GM21367 (cell line): ENCODE measurements at regions not wholly inside any gene's neighbourhood (a gene's known extent, or its start where the extent isn't known, plus 50 kb on each side); places are given as distances from the start of the nearest gene placed in this dataset.
"Not testable (repeated sequence)": the region's sequence is repeated elsewhere in the genome, so short reads cannot be mapped to it uniquely, and the experiment has no call there.

Source experiments
- ATAC-seq: cut with Tn5 transposase; IDR thresholded peaks from one replicate; pipeline ENCODE4 v1.9.1; 2021; ENCODE audit not compliant: unreplicated experiment

DNA sequence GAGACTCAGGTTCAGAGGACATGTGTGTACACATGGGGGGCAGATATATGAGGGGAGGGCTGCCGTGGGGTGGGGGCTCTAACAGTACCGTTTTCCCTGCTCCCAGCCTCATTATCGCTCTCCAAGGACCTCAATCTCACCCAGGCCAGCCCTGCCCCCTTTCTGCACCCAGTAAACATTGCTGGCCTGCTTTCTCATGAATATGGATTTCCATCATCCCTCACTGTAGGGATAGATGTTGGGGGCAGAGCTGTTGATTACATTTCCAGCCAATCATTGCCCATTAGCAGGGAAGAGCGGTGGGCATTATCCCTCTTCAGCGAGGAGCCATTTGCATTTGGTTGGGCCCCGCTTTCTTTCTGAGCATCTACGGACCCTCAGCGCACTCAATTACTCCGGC is 273.8 kb downstream of the RPS6KC1 start:
- ATAC-seq = no peak

DNA sequence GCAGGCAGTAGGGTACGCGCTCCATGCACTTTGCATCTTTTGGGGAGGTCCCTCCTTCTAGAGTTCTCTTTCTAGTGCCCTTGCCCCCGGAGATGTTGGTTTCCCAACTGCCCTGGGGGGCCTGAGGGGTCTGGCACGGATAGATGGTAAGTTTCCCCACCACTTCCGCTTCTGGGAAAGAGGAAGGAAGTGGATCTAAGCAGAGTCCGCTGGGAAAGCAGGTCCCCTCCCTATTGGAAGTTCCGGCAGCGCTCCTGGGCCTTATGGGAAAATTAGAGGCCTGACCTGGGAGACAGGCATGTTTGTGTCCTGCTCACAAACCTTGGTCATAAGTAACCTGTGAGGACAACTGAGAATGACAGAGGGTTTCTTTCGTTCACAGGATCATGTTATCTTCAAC is 274.4 kb downstream of the RPS6KC1 start:
- ATAC-seq = no peak

DNA sequence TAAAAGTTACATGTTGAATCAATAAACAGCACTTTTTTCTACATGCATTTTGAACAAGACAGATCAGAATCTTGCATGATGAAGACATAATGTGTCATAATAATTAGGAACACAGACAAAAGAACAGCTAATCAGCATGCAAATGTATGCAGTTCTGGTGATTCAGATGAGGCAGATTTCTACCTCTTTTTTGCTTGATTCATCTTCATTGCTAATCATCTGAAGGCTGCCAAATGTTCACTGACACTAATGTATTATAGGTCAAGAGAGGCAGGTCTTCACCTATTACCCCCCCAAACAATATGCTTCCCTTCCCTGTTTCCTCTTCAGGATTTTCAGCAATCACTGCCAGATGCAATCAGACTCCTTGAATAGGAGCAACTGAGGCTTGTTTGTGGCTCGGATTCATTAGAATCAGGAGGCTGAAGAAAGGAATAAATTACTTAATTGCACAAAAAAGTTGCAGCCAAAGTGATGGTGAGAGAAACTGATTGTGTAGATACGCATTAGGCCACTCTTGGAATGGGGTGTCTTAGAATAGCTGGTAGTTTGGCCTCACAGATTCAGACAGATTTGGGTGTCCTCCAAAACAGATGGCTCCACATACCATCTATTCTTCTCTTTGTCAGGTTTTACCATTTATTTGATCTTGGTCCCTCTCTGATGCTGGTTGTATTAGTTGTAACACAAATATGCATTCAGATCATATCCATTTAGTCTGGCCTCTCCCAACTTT is 275.4 kb downstream of the RPS6KC1 start:
- no peak for ATAC-seq

DNA sequence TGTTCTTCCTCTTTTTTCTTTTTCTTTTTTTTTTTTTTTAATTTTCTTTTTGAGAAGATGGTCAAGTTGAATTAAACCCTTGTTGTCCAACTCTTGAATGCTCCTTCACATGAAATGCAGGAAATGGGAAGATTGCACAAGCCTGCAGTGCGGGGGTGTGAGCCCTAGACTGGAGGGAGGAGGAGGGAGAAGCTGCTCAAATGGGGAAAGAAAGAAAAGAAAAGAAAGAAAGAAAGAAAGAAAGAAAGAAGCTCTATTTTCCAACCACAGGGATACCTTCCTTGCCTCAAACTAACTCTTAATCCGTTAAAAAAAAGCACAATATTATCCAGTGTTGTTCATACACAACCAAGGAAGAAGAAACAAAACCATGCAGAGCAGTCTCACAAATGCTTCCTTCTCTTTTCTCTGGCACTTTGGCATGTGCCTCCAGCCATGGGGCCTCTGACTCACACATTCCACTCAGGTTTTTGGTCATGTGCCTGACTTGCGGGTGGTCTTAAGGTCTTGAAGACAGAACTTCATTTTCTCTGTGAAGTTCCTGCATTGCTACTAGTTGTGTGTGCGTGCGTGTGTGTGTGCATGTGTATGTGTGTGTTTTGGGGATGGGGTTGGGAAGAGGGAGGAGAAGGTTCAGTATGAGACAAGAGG is 276.1 kb downstream of the RPS6KC1 start:
- no peak for ATAC-seq

DNA sequence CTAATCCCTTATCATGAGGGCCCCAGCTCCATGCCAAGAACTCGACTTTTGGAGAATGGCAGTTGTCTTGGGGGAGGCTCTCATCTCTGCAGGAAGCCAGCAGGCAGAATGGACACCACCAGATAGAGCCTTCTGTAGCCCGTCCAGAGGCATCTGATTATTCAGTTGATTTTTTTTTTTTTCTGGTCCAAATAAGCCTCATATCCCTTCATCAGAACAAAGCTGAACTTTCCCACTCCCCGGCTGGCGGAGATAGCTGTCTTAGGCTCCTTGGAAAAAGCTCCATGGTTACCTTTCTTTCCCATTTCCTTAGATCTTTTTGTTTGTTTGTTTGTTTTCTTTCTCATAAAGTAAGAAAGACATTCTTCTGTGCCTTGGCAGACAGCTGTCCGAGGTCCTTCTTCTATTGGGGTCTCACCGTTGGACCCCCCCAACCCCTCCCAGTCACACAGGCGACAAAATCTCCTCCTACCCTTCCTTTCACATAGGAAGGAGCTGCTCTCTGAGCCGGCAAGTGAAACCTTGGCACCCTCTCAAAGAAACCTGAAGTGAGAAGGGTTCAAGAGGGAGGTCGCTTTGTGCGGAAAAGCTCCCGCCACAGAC is 278.5 kb downstream of the RPS6KC1 start:
- ATAC-seq = no peak

DNA sequence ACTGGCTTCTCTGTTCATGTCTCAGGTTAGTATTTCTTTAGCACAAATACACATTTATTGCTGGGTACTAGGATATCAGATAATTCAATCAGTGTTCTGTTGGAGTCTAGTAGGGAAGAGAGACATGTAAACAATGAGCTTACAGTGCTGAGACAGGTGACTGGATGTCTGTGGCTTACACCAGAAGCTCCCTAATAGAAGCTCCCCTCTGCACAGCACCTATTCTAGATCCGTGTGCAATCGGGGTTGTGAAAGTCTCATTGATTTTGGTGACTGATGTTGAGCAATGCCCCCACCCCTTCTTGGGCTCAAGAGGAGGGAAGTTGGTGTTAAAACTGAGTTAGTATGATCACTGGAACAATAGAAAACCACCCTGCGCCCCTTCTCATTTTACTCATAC is 279.2 kb downstream of the RPS6KC1 start:
- ATAC-seq = no peak

DNA sequence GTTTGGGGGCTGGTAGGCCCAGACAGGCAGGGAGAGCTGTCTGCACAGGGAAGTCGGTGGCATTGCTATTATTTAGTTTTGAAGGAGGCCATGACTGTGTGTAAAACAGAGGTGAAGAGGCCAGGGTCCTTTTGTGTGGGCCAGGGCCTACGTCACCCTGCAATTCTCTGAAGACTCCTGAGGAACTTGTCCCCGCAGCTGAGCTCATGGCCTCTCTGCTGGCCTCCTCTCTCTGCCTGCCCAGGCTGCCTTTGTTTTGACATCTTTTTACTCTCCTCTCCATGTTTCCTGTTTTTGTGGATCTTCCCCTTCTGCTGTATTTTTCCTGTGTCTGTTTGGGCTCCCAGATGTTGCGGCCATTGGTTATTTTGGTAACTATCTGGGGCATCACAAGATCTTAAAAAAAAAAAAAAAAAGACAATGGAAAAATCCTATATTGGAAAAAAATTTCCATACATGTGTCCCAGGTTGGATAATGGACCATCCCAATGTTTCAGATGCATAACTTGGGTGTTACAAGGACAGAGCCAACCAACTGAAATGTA is 280.7 kb downstream of the RPS6KC1 start:
- no peak for ATAC-seq

DNA sequence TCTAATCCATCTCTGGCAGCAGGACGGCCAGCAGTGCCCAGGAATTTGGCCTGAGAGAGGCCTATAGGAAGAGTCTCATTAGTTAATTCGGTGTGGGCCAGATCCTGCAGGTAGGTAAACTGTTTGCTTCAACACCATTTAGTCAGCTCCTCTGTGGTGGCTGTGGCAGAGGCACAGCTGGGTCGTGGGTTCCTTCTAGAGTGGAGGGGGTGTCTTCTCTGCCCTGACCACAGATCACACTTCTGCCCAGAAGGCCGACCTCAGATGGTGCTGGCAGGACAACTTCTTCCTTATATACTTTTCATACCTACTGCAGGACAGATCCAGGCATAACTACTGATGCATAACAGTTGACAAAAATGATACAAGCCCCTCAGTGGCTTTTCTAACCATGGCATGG is 281.4 kb downstream of the RPS6KC1 start:
- no peak for ATAC-seq

DNA sequence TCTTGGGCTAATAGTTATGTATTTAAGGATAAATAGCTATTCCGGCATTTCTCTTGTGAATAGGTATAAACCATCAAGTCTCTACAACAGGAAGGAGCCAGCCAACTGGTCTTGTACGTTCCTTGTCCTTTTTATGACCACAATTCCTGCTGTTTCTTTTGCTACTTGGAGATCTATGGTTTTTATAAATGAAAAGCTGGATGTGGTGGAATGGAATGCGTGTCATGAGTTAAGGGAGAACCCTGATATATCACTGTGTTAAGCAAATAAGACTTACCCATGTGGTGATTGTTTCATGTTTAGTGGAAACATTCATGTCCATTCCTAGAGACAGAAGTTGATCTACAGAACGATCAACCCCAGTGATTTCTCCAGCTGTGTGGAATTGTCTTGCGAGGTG is 282.1 kb downstream of the RPS6KC1 start:
- ATAC-seq = no peak

DNA sequence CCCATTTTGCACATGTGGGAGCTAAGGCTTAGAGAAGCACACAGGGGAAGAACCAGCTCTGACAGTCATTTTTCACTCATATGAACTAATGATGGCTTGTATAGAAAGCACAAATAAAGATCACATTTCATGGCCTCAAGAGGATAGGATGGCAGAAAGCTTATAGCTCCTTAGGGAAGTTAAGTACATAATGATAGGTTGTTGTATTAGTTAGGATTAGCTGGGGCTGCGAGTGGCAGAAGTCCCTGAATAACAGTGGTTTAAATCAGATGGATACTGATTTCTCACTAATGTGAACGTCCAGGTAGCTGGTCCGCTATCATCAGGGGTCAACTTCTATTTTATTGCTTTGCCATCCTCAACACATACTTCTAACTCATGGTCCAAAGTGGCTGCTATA is 284.0 kb downstream of the RPS6KC1 start:
- no peak for ATAC-seq

DNA sequence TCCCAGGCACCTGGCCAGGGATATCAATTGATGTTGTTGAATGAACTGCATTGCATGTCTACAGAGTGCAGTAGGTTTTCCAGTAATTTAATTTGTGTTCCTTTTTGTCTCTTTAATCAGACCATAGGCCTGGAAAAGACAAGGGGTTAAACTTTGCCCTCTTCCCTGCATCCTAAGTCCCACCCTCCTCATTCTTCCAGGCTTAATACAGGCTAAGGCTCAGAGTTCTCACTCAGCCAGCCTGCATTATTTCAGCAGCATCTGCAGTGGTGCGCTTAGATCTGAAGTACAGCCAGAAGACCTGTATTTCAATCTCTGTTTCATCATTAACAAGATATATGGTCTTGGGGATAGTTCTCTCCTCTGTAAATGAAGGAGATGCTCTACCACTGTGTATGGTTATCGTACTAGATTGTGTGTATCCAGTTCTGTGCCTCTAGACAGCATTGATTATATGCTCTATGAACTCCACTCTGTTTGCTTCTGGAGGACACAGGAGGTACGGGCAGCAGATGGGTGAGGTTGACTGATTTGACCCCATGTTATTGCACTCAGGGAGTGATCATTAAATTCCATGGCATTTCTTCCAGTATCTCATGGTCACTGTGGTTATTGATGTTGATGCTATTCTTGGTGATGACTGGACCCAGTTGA is 286.1 kb downstream of the RPS6KC1 start:
- ATAC-seq = no peak

DNA sequence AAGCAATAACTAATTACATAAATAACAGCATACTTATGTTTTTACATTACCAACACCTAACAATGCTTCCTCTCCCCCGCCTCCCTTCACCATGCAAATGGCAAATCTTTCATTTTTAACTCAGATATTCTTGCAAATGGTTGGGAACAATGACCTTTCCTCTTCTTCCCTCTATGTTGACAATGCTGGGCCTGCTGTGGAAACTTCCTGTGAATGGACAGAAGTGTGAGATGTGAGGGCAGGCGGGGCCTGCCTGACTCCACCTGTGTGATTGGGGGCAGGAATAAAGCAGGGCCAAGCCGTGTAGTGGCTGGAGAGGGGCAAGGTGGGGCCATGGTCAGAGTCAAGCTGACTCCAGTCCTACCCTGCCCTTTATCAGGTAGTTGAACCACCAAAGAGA is 289.6 kb downstream of the RPS6KC1 start:
- no peak for ATAC-seq

DNA sequence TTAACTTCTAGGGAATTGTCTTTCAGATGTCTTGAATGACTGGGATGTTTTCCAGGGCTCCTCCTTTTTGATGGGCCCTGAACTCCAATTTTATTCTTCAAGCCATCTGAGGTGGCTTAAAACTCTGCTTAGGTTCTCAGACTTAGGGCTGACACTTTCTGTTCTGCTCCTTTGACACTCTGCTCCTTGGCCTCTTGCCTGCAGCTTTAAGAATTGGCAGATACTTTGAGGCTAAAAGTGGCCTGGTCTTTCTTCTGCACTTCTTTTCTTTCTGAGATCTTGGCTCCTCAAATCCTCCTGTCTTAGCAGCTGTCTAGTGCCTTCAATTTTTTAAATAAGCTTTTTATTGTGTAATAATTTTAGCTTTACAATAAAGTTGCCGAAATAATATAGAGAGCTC is 294.6 kb downstream of the RPS6KC1 start:
- ATAC-seq = no peak

DNA sequence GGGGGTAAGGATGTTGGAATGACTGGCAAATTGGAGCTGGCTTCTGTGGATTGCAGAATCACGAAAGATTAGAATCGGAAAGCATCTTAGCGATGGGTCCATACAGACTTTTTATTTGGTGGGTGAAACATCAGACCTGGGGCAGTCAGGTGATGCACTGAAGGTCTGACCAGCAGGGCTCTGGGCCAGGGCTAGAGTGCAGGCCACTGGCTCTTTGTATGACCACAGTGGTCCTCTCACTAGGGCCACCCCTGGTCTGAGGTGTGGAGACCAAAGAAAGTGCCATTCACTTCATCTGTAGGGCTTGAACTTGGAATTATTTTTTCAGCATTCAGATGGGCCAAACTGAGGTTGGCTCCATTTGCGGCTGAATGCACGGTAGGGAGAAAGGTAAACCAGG is 306.4 kb downstream of the RPS6KC1 start:
- no peak for ATAC-seq

DNA sequence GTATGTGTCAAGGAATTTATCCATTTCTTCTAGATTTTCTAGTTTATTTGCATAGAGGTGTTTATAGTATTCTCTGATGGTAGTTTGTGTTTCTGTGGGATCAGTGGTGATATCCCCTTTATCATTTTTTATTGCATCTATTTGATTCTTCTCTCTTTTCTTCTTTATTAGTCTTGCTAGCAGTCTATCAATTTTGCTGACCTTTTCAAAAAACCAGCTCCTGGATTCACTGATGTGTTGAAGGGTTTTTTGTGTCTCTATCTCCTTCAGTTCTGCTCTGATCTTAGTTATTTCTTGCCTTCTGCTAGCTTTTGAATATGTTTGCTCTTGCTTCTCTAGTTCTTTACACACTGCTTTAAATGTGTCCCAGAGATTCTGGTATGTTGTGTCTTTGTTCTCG is 307.3 kb downstream of the RPS6KC1 start:
- ATAC-seq = not testable (repeated sequence)

DNA sequence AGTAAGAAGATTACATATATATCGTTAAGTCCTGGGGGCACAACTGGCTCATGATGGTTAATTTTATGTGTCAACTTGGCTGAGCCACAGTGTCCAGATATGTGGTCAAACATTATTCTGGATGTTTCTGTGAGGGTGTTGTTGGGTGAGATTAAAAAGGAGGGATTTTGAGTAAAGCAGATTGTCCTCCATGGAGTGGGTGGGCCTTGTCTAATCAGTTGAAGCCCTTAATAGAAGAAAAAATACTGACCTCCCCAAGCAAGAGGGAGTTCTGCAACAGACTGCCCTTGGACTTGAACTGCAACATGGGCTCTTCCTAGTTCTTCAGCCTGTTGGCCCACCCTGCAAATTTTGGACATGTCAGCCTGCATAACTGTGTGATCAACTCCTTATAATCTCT is 311.6 kb downstream of the RPS6KC1 start:
- no peak for ATAC-seq

DNA sequence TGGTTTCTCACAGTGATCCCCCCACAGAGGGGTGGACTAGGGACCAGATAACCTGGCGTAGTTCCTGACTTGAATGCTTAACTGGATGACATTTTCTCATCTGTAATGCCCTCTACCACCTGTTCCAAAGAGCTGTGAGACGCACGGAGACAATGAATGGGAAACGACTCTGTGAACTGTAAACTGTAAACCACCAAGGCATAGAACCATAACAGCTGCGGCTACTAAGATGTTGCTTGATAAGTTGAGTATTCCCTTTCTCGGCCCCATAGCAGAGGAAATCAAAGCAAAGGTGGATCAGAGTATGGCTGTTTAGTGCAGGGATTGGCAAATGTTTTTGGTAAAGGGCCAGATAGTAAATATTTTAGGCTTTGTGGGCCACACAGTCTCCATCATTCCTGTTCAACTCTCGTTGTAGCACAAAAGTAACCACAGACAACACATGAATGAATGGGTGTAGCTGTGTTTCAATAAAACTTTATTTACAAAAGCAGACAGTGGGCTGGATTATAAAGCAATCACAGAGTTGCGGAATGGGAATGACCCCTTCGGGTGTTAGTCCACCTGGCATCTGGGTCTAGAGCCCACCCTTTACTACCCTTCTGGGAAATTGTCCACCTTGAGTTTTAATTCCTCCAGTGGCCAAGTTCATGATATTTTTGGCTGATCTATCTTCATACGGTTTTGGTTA is 315.2 kb downstream of the RPS6KC1 start:
- ATAC-seq = no peak

DNA sequence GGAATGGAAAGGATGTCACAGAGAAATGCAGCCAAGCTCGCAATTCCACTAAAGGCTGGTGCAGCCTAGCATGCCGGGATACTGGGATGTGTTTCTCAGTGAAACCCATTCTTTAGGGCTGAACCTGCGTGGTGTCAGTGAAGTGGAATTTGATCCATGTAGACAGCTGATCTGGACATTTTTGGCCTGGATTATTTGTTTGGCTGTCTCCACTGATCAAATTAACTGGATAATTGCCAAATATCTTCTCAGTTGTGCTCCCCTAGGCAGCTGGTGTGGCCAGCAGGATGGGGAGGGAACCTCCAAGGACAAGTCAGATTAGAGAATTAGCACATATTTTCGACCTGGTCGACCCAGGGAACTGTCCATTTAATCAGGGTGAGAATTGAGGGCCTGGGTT is 318.4 kb downstream of the RPS6KC1 start:
- ATAC-seq = no peak

DNA sequence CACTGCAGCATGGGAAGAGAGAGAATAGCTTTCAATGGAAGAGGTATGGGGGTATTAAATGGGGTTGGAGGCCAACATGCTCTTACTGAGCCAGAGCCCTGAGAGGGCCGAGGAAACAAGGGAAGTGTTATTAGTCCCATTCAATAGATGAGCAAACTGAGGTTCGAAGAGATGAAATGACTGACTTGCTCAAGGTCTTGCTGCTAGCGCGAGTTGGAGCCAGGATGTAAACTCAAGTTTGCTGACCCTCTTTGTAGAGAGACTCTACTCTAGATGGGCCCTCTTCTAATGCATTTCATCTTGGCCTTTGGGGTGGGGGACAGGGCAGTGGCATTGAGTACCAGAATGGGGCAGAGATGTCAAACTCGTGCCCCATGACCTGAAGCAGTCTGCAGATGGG is 319.5 kb downstream of the RPS6KC1 start:
- no peak for ATAC-seq

DNA sequence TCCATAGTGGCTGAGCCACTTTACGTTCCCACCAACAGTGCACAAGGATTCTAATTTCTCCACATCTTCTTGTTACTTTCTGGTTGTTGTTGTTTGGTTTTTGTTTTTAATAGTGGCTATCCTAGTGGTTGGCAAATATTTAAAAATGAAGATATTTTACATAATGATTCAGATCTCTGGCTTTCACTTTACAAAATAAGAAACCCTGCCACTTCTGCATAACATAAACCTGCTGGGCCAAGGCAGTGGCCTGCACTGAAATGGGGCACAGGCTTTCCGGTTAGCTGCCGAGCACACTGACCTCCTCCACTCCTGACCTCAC is 320.4 kb downstream of the RPS6KC1 start:
- no peak for ATAC-seq
